HCT116 (cell line): ENCODE measurements at regions not wholly inside any gene's neighbourhood (a gene's known extent, or its start where the extent isn't known, plus 50 kb on each side); places are given as distances from the start of the nearest gene placed in this dataset.

Experiments used
- ATAC-seq: fragments of 200-7000 bp; cut with Tn5 transposase; 2 replicates; pipeline ENCODE4 v1.9.1; 2020; ENCODE audit warnings: mild to moderate bottlenecking, moderate library complexity
- BruUV-seq: library from RNA; stranded (reverse); fragments of 400-500 nt; replicated peaks from 2 replicates; lab custom pipeline; 2021; lab: Mats Ljungman, UMichigan
- CTCF ChIA-PET: fragments of 300-600 bp; sonication (Branson Sonifier 250); formaldehyde crosslinking; loops from one replicate; lab custom pipeline; 2021; ENCODE audit warnings: antibody characterized with exemption; lab: Charles Lee
- POLR2A ChIA-PET: fragments of 300-600, 350-600 bp; sonication (Branson Sonifier 250); formaldehyde crosslinking; loops from one replicate; lab custom pipeline; 2021; ENCODE audit warnings: antibody characterized with exemption; lab: Charles Lee
- RAD21 ChIA-PET, 2 experiments: fragments of 300-600 bp; sonication (Branson Sonifier 250); formaldehyde crosslinking; loops; one replicate each; lab custom pipeline; 2023; ENCODE audit warnings: low total read pairs in 2 of 2; ENCODE audit not compliant: uncharacterized antibody in 2 of 2, unreplicated experiment in 2 of 2, low non-redundant PET in 1 of 2; lab: Charles Lee
- DNase-seq: peaks from one replicate; pipeline ENCODE4 v3.0.0-alpha.2; 2010; ENCODE audit warnings: low read depth, low spot score
- H2AFZ ChIP-seq: fragments of 200-600 bp; shearing (Covaris generic), sonication (generic); 2 replicates; pipeline ENCODE4 v1.6.1; 2017; ENCODE audit warnings: low read depth, mixed run types, mixed read lengths, antibody characterized with exemption, low read length; ENCODE audit not compliant: poor library complexity, severe bottlenecking
- H3K27ac ChIP-seq: 2 replicates; pipeline ENCODE4 v1.5.1; 2012; ENCODE audit warnings: low read depth, low read length
- H3K27me3 ChIP-seq: fragments of 200-600 bp; sonication (generic); 2 replicates; pipeline ENCODE4 v1.6.1; 2016; ENCODE audit warnings: mixed run types, low read length, mixed read lengths; ENCODE audit not compliant: insufficient read depth
- H3K36me3 ChIP-seq, 2 experiments: fragments of 200-500 bp in 1 of 2; fragments of 200-600 bp in 1 of 2; sonication (Bioruptor generic) in 1 of 2; sonication (generic) in 1 of 2; 2 replicates each; pipeline versions ENCODE4 v1.5.1 to v1.6.1; 2014 to 2016; ENCODE audit warnings: low read length in 2 of 2, inconsistent platforms in 1 of 2, mixed read lengths in 1 of 2, mixed run types in 1 of 2; ENCODE audit not compliant: insufficient read depth in 2 of 2, control insufficient read depth in 1 of 2
- H3K4me1 ChIP-seq, 2 experiments: fragments of 200-600 bp in 1 of 2; sonication (generic) in 1 of 2; 2 replicates each; pipeline versions ENCODE4 v1.5.1 to v1.6.1; 2012 to 2017; ENCODE audit warnings: low read length in 2 of 2, inconsistent platforms in 1 of 2, mild to moderate bottlenecking in 1 of 2, mixed read lengths in 1 of 2, mixed run types in 1 of 2, moderate library complexity in 1 of 2; ENCODE audit not compliant: insufficient read depth in 2 of 2, control insufficient read depth in 1 of 2
- H3K4me2 ChIP-seq: fragments of 200-600 bp; sonication (generic); 2 replicates; pipeline ENCODE4 v1.6.1; 2017; ENCODE audit warnings: mixed run types, low read length, mixed read lengths
- H3K4me3 ChIP-seq, 2 experiments: fragments of 200-600 bp in 1 of 2; sonication (generic) in 1 of 2; replicated peaks in 1 of 2; 2 replicates each; pipeline ENCODE4 v1.5.1; 2011 to 2016; ENCODE audit warnings: low read length in 2 of 2, control low read depth in 1 of 2, low read depth in 1 of 2, mild to moderate bottlenecking in 1 of 2, mixed read lengths in 1 of 2, mixed run types in 1 of 2
- H3K79me2 ChIP-seq: fragments of 200-600 bp; sonication (generic); 2 replicates; pipeline ENCODE4 v1.6.1; 2017; ENCODE audit warnings: mild to moderate bottlenecking, mixed run types, low read length, moderate library complexity, mixed read lengths; ENCODE audit not compliant: insufficient read depth
- H3K9ac ChIP-seq: fragments of 200-600 bp; sonication (generic); 2 replicates; pipeline ENCODE4 v1.6.1; 2016; ENCODE audit warnings: low read length, mixed read lengths
- H3K9me2 ChIP-seq: fragments of 200-600 bp; sonication (generic), shearing (Covaris generic); 2 replicates; pipeline ENCODE4 v1.6.1; 2017; ENCODE audit warnings: mixed run types, mild to moderate bottlenecking, moderate library complexity; ENCODE audit not compliant: insufficient read depth
- H3K9me3 ChIP-seq, 2 experiments: fragments of 200-500 bp in 1 of 2; fragments of 200-600 bp in 1 of 2; sonication (Bioruptor generic) in 1 of 2; sonication (generic) in 1 of 2; 2 replicates each; pipeline ENCODE4 v1.6.1; 2014 to 2017; ENCODE audit warnings: low read length in 2 of 2, mixed read lengths in 2 of 2, inconsistent platforms in 1 of 2, low read depth in 1 of 2, mild to moderate bottlenecking in 1 of 2, mixed run types in 1 of 2, moderate library complexity in 1 of 2; ENCODE audit not compliant: control insufficient read depth in 1 of 2, insufficient read depth in 1 of 2
- H4K20me1 ChIP-seq: fragments of 200-600 bp; sonication (generic), shearing (Covaris generic); 2 replicates; pipeline ENCODE4 v1.6.1; 2017; ENCODE audit warnings: mixed run types, mild to moderate bottlenecking, moderate library complexity; ENCODE audit not compliant: insufficient read depth
- ATF3 ChIP-seq: IDR thresholded peaks from 2 replicates; pipeline ENCODE4 v1.6.1; 2012
- CBX3 ChIP-seq: IDR thresholded peaks from 2 replicates; pipeline ENCODE4 v1.6.1; 2012; ENCODE audit warnings: low read depth
- CEBPB ChIP-seq: IDR thresholded peaks from 2 replicates; pipeline ENCODE4 v1.6.1; 2012; ENCODE audit warnings: low read depth
- EGR1 ChIP-seq: IDR thresholded peaks from 2 replicates; pipeline ENCODE4 v1.6.1; 2012; ENCODE audit warnings: low read depth
- EZH2phosphoT487 ChIP-seq: fragments of 200-600 bp; IDR thresholded peaks from 2 replicates; pipeline ENCODE4 v1.6.1; 2018; ENCODE audit warnings: antibody characterized with exemption, borderline replicate concordance
- JUND ChIP-seq: IDR thresholded peaks from 2 replicates; pipeline ENCODE4 v1.6.1; 2012
- POLR2A ChIP-seq: IDR thresholded peaks from 2 replicates; pipeline ENCODE4 v1.7.0; 2011; ENCODE audit warnings: borderline replicate concordance; ENCODE audit not compliant: insufficient read depth, insufficient read length; ENCODE audit errors: extremely low read depth
- POLR2AphosphoS5 ChIP-seq: IDR thresholded peaks from 2 replicates; pipeline ENCODE4 v1.6.1; 2011; ENCODE audit warnings: mild to moderate bottlenecking, low read depth, low read length, moderate library complexity
- RAD21 ChIP-seq: IDR thresholded peaks from 2 replicates; pipeline ENCODE4 v1.6.1; 2012; ENCODE audit warnings: low read depth, mild to moderate bottlenecking
- SIN3A ChIP-seq: IDR thresholded peaks from 2 replicates; pipeline ENCODE4 v1.6.1; 2012; ENCODE audit warnings: low read depth
- SP1 ChIP-seq: IDR thresholded peaks from 2 replicates; pipeline ENCODE4 v1.6.1; 2012; ENCODE audit warnings: low read depth
- SRF ChIP-seq: IDR thresholded peaks from 2 replicates; pipeline ENCODE4 v1.6.1; 2012; ENCODE audit warnings: low read depth
- TCF7L2 ChIP-seq: IDR thresholded peaks from 2 replicates; pipeline ENCODE4 v1.7.0; 2011; ENCODE audit warnings: borderline replicate concordance, inconsistent platforms; ENCODE audit not compliant: insufficient read depth, insufficient read length; ENCODE audit errors: extremely low read depth
- YY1 ChIP-seq: IDR thresholded peaks from 2 replicates; pipeline ENCODE4 v1.6.1; 2011; ENCODE audit warnings: low read length, low read depth, moderate library complexity, mild to moderate bottlenecking; ENCODE audit not compliant: insufficient replicate concordance; ENCODE audit errors: extremely low read depth
- ZBTB33 ChIP-seq: IDR thresholded peaks from 2 replicates; pipeline ENCODE4 v1.6.1; 2011; ENCODE audit warnings: mild to moderate bottlenecking, low read length, moderate library complexity; ENCODE audit not compliant: insufficient replicate concordance; ENCODE audit errors: extremely low read depth
- ZNF274 ChIP-seq: fragments of 200-500 bp; sonication (Bioruptor generic); IDR thresholded peaks from 2 replicates; pipeline ENCODE4 v1.6.1; 2014; ENCODE audit warnings: mild to moderate bottlenecking, low read depth, low read length, inconsistent platforms
- intact Hi-C: fragments of 100-400 bp; cut with micrococcal nuclease; formaldehyde crosslinking; loops from 2 replicates; pipeline ENCODE4 v1.10.0; 2022
- TF ChIP-seq, protein P1 (sequence below): IDR thresholded peaks from 2 replicates; pipeline ENCODE4 v1.6.1; 2012

- Histone ChIP-seq H3K36me3 (no peaks in the 10 kb centered on the region), H3K79me2 (no peaks in the 10 kb centered on the region), H3K4me3 (no peak overlapping the region), H3K27ac (no peak overlapping the region), H3K9me3 (0 out of 4 replicates have a peak, but pooled peaks cover 0 to 6% of the 10 kb centered on the region in 2 experiments), H3K9me2 (no peaks in the 10 kb centered on the region), H3K9ac (no peak overlapping the region), H3K4me1 (no peaks in the 10 kb centered on the region), H4K20me1 (no peaks in the 10 kb centered on the region), H3K27me3 (no peaks in the 10 kb centered on the region), H3K4me2 (no peak overlapping the region), H2AFZ (no peak overlapping the region)
- intact Hi-C loops: no loop called here
- TF ChIP-seq, protein P1, sequence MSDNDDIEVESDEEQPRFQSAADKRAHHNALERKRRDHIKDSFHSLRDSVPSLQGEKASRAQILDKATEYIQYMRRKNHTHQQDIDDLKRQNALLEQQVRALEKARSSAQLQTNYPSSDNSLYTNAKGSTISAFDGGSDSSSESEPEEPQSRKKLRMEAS: no peak
- TF ChIP-seq TCF7L2: no peak
- TF ChIP-seq CEBPB: no peak
- TF ChIP-seq POLR2AphosphoS5: no peak
- TF ChIP-seq ATF3: no peak
- RAD21 ChIA-PET: no interaction called here
- ATAC-seq (no peak), DNase-seq (no peak)
- CTCF ChIA-PET: no interaction called here
- no TSS peak for BruUV-seq
- POLR2A ChIA-PET: interaction anchor here (1.6 kb wide), 1 partner anchor 13 kb away, joined by 4 read pairs; no protein-coding TSS in a partner anchor
These were observed 98.3 kb downstream of the NAB1 start for GRCh38 chr2:190746971-190747761.

DNA sequence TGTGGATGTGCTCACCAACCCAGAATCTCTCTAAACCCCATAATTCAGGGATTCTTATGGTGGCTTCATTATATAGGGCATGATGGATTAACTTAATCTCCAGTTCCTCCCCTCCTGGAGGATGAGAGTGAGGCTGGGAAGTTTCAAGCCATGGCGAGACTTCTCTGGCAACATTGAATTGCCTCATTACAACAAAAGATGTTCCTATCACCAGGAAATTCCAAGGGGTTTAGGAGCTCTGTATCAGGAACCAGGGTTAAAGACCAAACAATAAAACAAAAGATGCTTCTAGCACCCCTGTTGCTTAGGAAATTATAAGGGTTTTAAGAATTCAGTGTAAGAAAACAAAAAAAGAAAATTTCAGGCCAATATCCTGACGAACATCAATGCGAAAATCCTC lies 100.1 kb downstream of the NAB1 start:
- ChIA-PET CTCF (no interaction called here), POLR2A (no interaction called here), RAD21 (no interaction called here)
- DNase-seq (no peak), ATAC-seq (no peak)
- H4K20me1 ChIP-seq: no peaks in the 10 kb centered on the region
- no peaks in the 10 kb centered on the region for H3K9me3 ChIP-seq
- H3K27ac ChIP-seq: no peak overlapping the region
- no peak overlapping the region for H3K9ac ChIP-seq
- no peak overlapping the region for H2AFZ ChIP-seq
- no peak overlapping the region for H3K4me2 ChIP-seq
- no peak overlapping the region for H3K4me3 ChIP-seq
- H3K4me1 ChIP-seq: no peaks in the 10 kb centered on the region
- no peaks in the 10 kb centered on the region for H3K79me2 ChIP-seq
- no TSS peak for BruUV-seq
- no peaks in the 10 kb centered on the region for H3K36me3 ChIP-seq
- H3K9me2 ChIP-seq: no peaks in the 10 kb centered on the region
- intact Hi-C loops: no loop called here
- no peaks in the 10 kb centered on the region for H3K27me3 ChIP-seq
- no peak for TF ChIP-seq EZH2phosphoT487
- no peak for TF ChIP-seq ATF3
- no peak for TF ChIP-seq CBX3
- TF ChIP-seq EGR1: no peak
- no peak for TF ChIP-seq POLR2A
- TF ChIP-seq RAD21: no peak
- TF ChIP-seq, protein P1: no peak
- no peak for TF ChIP-seq ZNF274
- no peak for TF ChIP-seq SIN3A
- no peak for TF ChIP-seq POLR2AphosphoS5
- TF ChIP-seq CEBPB: no peak
- TF ChIP-seq JUND: no peak
- TF ChIP-seq SP1: no peak
- no peak for TF ChIP-seq SRF
- no peak for TF ChIP-seq ZBTB33
- TF ChIP-seq YY1: no peak
- no peak for TF ChIP-seq TCF7L2
